Activated T-helper 9 cell treated with anti-CD3 and anti-CD28 coated beads, Interleukin-2, amount 50 U/mL, for 16 hours (primary cell): ENCODE measurements at regions not wholly inside any gene's neighbourhood (a gene's known extent, or its start where the extent isn't known, plus 50 kb on each side); places are given as distances from the start of the nearest gene placed in this dataset.

Source experiments
- DNase-seq: peaks from one replicate; pipeline ENCODE4 v3.0.0-alpha.2; 2020; ENCODE audit warnings: low read depth

- DNase-seq, result no peak
Observed at GRCh38 chr5:116686438-116686837, 111.8 kb upstream of the SEMA6A start.

DNA sequence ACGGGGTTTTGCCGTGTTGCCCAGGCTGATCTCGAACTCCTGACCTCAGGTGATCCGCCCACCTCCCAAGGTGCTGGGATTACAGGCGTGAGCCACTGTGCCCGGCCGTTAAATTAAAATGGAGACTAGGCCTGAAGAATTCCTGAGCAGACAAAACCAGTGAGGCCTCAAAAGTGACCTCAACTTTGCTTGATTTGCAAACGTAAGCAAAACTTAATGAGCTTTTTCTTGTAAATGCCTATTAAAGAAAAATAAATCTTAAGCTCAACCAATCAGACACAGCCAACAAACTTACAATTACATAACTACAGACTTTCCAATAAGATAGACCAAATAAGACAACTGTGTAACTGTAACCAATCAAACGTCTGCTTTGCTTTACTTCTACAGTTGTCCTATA lies 111.3 kb upstream of the SEMA6A start:
- DNase-seq, result no peak

GRCh38 chr5:116685069-116685468 lies 110.4 kb upstream of the SEMA6A start:
- no peak for DNase-seq

GRCh38 chr5:116681334-116682013 lies 106.9 kb upstream of the SEMA6A start:
- no peak for DNase-seq

GRCh38 chr5:116675626-116675910 lies 100.9 kb upstream of the SEMA6A start:
- DNase-seq, result no peak

DNA sequence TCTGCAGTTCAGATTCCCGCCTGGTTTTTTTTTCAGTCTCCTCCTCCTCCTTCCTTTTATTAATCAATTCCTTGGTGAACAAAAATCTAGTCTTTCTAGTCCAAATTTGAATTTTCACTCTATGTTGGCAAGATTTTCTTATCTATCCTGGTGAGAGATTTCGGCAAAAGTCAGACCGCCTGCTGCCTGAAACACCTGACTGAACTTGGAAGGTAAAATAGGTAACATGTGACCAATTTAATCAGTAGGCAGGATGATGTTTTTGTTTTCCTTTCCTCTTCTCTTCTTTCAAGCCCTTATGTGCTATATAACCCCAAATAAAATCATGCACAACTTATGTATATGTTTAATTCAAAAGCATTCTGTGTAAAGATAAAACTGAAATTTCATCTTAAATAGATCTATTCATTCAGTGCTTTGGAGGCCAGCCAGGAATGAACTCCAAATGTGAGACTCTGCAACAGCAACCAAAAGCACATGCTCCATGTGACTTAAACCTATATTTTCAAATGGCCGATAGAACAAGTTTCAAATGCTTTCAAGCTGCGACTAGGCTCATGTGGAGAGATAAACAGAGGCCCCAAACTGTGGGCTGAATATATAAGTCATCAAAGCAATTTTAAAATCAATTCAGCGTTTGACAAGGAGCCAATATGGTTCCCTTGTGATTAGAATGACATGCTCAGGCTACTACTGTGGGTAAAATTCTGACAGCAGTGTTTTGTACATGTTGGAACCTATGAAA lies 100.4 kb upstream of the SEMA6A start:
- no peak for DNase-seq

GRCh38 chr5:116673453-116673852 lies 98.8 kb upstream of the SEMA6A start:
- no peak for DNase-seq

DNA sequence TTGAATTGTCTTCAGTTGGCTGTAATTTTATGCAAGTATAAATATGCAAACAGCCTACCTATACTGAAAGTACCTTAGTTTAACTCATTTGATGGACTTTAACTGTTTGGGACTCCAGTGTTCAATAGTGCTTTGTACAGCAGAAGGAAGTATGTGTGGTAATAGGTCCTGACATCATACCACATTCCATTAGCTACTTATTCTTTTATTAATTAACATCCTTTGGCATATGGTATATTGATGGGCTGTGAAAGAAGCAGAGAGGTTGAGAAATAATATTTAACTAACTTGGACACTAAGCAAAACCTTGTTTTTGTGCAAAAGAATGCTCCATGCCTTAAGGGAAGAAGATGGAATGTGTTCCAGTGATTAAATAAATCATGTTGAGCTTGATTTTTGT lies 97.6 kb upstream of the SEMA6A start:
- no peak for DNase-seq

DNA sequence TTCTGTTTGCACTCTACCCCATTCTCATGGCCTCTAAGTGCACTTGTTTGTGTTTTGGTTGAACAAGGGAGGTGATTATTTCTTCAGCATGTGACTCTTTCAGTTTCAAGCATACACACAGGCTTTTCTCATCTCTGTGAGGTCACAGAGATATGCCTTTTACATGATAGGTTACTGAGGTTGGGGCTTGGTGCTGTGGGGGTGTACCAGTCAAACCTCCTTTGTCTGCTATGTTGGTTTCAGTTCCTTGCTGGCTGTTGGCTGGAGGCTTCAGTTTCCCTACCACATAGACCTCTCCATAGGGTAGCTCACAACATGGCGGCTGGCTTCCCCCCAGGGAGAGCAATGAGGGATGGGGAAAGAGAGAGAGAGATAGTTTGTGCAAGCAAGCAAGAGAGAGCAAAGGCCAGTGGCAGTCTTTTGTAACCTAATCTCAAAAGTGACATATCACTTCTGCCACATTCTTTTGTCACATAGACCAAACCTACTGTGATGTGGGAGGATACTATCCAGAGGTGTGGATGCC lies 96.7 kb upstream of the SEMA6A start:
- DNase-seq, result no peak

- DNase-seq, result no peak
Observed at GRCh38 chr5:116669261-116670031, 94.8 kb upstream of the SEMA6A start.

DNA sequence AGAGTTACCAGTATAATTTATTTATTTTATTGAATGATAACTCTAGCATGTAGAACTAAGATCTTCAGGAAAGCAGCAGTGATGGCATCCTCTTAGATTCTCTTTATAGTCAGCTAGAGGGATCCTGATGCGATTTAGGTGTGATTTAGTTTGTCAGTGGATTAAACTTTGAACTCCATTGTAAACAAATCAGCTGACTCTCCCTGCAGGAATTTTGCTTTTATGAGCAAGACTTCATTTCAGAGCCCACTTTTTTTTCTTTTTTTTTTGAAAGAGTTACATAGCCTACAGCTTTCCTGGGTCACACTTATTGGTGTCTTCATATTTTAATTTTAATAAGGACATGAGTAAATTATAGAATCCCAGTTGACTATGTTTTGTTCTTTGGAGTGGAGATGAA lies 93.8 kb upstream of the SEMA6A start:
- no peak for DNase-seq

- DNase-seq, result no peak
Observed at GRCh38 chr5:116666901-116667300, 92.3 kb upstream of the SEMA6A start.

DNA sequence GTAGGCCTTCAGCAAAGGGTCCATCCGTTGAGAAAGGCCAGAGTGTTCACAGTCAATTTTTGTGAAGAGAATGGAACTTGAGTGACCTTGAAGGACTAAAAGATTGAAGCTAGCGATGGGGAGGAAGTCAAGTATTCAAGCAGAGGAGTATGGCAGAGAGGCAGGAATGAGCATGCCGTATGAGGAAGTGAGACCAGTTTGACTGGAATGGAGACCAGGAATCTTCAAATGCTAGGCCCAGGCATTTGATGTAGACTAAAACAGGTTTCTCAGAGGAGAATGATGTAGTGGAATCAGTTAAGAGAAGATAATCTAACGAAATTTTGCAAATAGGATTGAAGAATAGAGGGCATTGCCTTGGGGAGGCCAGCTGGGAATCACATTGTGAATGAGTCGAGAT lies 90.4 kb upstream of the SEMA6A start:
- DNase-seq, result no peak

- no peak for DNase-seq
Observed at GRCh38 chr5:116663081-116663480, 88.5 kb upstream of the SEMA6A start.

DNA sequence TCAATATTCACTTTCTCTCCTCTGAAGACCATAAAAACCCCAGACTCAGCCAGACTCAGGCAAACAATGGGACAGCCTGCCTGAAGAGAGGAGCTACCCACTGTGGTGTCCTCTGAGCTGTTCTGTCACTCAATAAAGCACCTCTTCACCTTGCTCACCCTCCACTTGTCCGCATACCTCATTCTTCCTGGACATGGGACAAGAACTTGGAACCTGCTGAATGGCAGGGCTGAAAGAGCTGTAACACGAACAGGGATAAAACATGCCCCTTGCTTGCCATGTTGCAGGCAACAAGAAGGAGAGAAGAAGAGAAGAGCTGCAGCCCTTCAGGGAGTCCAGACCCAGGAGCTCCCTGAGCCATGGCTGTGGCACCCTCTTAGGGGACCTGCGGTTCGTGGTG lies 86.8 kb upstream of the SEMA6A start:
- no peak for DNase-seq

DNA sequence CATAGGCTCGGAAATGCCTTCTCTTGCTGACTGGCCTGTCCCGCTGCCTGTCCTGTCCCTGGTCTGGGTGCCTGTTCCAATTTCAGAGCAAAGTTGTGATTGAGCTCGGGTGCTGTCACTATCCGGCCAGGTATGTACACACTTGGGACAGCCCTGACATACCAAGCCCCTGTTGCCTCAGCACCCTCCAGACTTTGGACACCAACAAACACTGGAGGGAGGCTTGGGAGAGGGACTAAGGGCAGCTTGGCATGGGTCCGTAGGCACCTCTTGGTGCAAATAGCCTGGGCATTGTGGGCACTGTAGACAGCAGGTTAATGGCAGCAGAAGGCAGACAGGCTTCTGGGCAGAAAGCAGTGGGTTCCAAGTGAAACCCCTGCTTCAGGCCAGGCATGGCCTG lies 86.3 kb upstream of the SEMA6A start:
- no peak for DNase-seq

- DNase-seq, result no peak
Observed at GRCh38 chr5:116658830-116659229, 84.2 kb upstream of the SEMA6A start.

GRCh38 chr5:116658141-116658540 lies 83.5 kb upstream of the SEMA6A start:
- DNase-seq, result no peak

GRCh38 chr5:116655431-116655830 lies 80.8 kb upstream of the SEMA6A start:
- DNase-seq, result no peak

- no peak for DNase-seq
Observed at GRCh38 chr5:116654925-116655324, 80.3 kb upstream of the SEMA6A start.

DNA sequence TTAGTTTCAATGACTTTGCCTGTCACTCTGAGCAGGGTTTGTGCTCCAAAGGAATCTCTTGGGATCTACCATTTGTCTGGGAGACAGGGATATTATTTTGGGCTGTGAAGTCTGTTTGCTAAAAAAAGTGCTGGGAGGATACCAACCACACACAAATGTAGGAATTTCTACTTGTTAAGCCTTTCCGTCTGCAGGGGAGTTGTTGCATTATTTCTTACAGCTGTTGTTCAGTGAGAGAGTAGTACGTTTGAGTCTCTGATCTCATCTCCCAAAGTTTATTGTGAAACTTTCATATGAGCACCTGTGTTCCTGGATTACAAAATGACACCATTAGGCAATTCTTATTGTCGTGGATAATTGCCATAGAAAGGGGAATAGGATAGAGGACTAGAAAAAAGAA lies 78.3 kb upstream of the SEMA6A start:
- DNase-seq, result no peak

GRCh38 chr5:116652196-116652729 lies 77.6 kb upstream of the SEMA6A start:
- no peak for DNase-seq

DNA sequence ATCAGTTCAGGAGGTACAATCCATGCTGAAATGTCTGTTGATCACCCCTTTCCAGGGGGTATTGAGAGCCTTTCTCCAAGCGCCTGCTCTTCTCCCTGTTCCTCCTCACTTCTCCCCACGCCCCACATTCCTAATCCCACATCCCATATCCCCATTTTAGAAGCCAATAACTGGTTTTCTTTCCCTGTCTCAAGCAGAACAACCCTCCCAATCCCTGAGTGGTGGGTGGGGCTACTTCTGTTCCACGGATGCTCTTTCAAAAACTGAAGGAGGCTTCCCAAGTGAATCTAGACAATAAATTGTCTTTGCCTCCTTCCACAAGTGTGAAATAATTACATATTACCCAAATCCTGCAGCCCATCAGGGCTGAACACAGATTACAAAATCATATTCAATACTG lies 77.0 kb upstream of the SEMA6A start:
- DNase-seq, result no peak
